ENCODE measurements at regions not wholly inside any gene's neighbourhood (a gene's known extent, or its start where the extent isn't known, plus 50 kb on each side); places are given as distances from the start of the nearest gene placed in this dataset.

DNA sequence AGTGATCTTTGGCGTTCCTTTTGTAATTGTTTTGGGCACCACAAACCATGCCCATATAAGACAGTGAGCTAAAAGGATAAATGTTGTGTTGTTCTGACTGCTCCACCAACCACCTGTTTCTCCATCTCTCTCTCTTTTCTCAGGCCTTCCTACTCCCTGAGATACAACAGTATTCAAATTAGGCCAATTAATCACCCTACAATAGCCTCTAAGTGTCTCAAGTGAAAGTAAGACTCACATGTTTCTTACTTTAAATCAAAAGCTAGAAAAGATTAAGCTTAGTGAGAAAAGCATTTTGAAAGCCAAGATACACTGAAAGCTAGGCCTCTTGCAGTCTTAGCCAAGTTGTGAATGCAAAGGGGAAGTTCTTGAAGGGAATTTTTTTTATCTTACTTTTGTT, 268.8 kb upstream of the NREP start:
- DNase-seq (ENCODE audit: low spot score), result no peak

DNA sequence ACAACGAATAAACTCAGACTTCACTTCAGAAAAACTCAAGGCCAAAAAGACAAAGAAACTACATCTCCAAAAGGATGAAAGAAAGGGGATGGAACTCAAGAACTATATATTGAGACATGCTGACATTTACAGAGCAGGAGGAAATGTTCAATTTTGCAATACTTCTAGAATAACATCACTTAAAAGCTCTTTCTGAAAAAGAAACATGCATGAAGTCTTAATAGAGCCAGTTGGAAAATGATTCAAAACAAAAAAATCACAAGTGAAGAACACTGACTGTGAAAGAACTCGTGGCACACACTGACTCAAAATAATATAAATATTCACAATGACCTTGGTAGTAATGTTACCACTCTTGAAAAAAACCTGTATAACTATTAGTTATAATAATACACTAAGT, 267.8 kb upstream of the NREP start:
- no peak for DNase-seq (ENCODE audit: low spot score)

GRCh38 chr5:112024221-112024620, 267.2 kb upstream of the NREP start:
- no peak for DNase-seq (ENCODE audit: low spot score)

- no peak for DNase-seq (ENCODE audit: low spot score)
Observed at GRCh38 chr5:112023766-112024165, 266.8 kb upstream of the NREP start.

- DNase-seq (ENCODE audit: low spot score), result no peak
Observed at GRCh38 chr5:112018846-112019245, 261.9 kb upstream of the NREP start.

GRCh38 chr5:112016980-112017379, 260.0 kb upstream of the NREP start:
- DNase-seq (ENCODE audit: low spot score), result no peak

GRCh38 chr5:112014783-112015395, 257.9 kb upstream of the NREP start:
- no peak for DNase-seq (ENCODE audit: low spot score)

DNA sequence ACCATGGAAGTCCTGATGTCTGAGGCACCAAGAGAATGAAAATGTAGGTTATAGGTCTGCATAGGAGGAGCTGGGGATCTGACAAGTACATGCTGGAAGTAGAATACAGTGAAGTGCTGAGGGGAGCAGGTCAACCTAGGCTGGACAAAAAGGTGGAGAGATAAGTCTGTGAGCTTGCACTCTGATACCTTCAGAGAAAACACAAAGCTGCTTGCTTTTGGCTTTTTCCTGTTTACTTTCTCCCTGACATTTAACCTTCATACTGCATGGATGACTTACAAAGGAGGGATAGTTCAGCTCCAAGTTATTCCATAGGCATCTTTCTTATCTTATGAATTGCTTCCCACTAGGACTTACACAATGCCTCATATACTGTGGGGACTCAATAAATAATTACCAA, 256.7 kb upstream of the NREP start:
- DNase-seq (ENCODE audit: low spot score), result no peak

GRCh38 chr5:112012104-112012503, 255.1 kb upstream of the NREP start:
- no peak for DNase-seq (ENCODE audit: low spot score)

DNA sequence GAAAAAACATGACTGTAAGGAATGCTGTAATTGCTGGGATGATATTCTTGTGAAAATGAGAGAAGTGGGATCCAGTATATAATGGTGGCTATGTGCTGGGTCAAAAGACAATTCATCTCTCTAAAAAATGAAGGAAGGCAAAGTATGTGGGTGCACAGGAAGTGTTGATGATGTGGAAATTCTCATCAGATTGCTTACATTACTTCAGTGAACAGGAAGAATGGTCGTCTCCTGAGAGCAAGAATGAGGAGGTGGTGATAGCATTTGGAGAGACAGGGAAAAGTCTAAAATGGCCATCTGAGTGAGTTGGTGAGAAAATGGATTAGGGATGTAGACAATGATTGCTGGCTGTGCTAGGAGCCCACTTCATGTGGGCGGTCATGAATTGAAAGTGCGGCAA, 253.5 kb upstream of the NREP start:
- DNase-seq (ENCODE audit: low spot score), result no peak

DNA sequence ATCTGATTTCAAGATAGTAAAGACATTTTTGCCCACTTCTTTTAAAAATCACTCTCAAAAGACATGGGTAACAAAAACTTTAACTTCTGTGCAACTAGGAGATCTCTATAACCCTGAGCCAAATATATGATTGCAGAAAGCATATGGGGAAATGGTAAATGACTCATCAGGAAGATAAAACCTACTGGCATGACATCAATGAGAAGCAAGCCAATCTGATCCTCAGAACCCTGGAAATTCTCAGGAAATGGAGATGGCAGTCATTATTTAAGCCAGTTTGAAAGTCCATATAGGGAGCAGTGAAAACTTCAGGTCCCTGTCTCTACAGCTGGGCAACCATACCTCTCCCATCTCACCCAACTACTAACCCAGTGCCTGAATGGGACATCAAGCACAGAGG, 249.7 kb upstream of the NREP start:
- DNase-seq (ENCODE audit: low spot score), result no peak

DNA sequence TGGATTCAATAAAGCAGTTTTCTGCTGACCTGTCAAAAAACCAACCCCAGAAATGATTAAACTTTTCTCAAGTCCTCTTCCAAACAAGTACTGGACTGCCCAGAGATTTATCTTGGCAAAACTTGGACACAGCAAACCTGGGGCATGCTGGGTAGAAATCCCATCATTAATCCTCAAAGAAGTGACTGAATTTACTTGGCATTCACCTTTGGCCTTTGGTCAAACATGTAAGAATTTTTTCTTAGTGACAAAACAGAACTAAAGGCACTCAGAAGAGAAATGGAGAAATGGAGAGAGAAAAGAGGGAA, 248.6 kb upstream of the NREP start:
- DNase-seq (ENCODE audit: low spot score), result no peak

- DNase-seq (ENCODE audit: low spot score), result peak; percentile 15
Observed at GRCh38 chr5:112004867-112005622, 248.1 kb upstream of the NREP start.

- DNase-seq (ENCODE audit: low spot score), result no peak
Observed at GRCh38 chr5:112002376-112002775, 245.4 kb upstream of the NREP start.

DNA sequence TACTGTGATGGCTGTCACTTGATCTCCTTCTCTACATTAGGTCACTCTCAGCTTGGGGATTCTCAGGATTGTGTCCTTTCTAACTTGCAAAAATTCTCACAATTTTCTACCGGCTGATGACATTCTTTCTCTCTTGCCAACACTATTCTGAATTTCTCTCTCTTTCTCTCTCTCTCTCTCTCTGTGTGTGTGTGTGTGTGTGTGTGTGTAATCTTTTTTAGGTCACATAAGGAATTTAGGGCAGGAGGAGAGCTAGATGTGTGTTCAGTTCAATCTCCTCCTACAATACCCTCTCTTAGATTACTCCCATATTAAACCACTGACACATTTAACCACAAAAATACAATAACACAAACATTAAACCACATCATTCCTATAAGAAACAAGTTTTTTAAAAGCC, 242.3 kb upstream of the NREP start:
- DNase-seq (ENCODE audit: low spot score), result no peak

DNA sequence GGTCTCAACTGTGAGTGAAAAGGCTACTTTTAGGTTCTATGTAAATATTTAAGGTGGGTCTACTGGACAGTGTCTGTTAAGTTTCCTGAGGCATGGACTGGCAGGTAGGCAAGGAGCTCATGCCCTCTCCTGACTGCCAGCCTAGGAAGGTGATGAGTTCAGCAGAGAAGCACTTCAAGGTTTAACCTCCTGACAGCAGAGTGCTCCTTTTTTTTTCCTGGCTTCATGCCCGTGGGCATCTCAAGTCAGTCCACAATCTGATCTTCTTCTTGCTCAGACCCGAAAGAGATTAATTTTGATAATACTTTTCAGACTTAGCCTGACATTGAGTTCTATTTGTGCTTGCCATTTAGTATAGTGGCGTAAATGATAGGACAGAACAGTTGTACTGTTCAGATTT, 241.9 kb upstream of the NREP start:
- DNase-seq (ENCODE audit: low spot score), result no peak

DNA sequence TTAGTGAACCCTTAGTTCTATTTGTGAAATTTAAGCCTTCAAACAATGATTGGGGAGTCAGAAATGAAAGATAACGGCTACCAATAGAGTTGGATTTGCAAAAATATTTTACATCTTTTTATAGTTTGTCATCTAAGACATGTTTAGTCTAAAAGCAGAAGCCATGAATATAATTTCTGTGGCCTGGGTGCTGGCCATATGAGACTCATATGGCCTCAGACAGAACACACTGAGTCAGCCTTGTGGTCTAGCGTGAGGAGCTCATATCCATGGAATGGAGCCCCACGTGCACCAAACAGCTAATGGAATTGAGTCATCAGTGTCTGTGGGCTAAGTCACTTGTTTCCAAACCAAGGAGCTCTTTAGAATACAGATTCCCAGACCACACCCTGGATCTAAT, 240.7 kb upstream of the NREP start:
- no peak for DNase-seq (ENCODE audit: low spot score)

- no peak for DNase-seq (ENCODE audit: low spot score)
Observed at GRCh38 chr5:111997308-111997707, 240.3 kb upstream of the NREP start.

- no peak for DNase-seq (ENCODE audit: low spot score)
Observed at GRCh38 chr5:111996574-111996973, 239.6 kb upstream of the NREP start.

- DNase-seq (ENCODE audit: low spot score), result no peak
Observed at GRCh38 chr5:111995701-111996100, 238.7 kb upstream of the NREP start.

DNA sequence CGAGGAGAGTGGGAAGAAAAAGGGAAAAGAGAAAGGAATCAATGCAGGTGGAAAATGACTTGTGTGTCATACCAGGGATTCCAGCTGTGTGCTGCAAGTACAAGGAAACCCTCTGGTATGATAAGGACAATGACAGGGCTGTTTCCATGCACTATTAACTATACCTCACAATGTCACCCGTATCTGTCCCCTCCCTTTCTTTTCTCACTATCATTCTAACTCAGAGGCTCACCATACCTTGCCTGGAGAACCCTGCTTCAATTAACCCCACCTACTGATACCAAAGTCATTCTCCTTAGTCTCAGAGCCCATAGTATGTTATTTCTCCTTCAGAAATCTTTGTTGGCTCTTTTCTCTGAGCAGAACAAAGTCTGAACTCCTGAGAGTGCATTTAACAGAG, 236.2 kb upstream of the NREP start:
- DNase-seq (ENCODE audit: low spot score), result no peak

GRCh38 chr5:111984044-111984443, 227.1 kb upstream of the NREP start:
- no peak for DNase-seq (ENCODE audit: low spot score)

DNA sequence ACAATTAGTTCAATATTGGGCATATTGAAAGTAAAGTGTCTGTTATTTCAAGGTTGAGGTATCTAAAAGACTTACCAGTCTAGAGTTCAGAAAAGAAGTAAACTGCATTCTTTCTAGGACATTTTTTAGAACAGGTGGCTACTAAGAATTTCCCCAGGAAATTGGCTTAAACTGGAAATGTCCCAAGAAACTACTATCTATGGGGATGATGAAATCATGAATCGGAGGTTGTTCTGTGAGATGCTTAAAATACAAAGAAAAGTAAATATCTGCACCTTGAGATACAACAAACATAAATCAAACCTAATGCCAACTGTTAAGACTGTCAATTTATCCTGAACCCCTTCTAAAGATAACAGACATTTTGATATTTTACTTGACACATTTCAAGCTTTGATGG, 226.5 kb upstream of the NREP start:
- no peak for DNase-seq (ENCODE audit: low spot score)

GRCh38 chr5:111977436-111977829, 220.4 kb upstream of the NREP start:
- DNase-seq (ENCODE audit: low spot score), result no peak

All from kidney capillary endothelial cell (primary cell).